ENCODE measurements at regions not wholly inside any gene's neighbourhood (a gene's known extent, or its start where the extent isn't known, plus 50 kb on each side); places are given as distances from the start of the nearest gene placed in this dataset.

DNA sequence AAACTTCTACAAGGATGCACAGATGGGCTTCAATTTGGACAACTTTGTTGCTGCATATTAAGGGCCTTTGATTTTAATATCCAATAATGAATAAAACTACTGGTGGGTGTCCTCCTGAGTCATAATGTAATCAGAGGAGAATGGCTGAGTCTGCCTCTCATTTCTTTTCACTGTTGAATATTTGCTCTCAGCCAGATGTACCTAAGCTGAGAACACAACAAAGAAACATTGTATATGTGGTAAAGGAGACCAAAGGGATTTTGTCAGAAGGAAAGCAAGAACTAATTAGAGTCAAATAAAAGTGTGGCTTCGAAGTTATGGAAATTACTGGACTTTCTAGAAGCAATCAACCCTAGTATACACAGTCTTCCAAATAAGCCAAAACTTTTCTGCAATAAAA lies 131.0 kb upstream of the BET1 start:
- TF ChIP-seq, protein P1, sequence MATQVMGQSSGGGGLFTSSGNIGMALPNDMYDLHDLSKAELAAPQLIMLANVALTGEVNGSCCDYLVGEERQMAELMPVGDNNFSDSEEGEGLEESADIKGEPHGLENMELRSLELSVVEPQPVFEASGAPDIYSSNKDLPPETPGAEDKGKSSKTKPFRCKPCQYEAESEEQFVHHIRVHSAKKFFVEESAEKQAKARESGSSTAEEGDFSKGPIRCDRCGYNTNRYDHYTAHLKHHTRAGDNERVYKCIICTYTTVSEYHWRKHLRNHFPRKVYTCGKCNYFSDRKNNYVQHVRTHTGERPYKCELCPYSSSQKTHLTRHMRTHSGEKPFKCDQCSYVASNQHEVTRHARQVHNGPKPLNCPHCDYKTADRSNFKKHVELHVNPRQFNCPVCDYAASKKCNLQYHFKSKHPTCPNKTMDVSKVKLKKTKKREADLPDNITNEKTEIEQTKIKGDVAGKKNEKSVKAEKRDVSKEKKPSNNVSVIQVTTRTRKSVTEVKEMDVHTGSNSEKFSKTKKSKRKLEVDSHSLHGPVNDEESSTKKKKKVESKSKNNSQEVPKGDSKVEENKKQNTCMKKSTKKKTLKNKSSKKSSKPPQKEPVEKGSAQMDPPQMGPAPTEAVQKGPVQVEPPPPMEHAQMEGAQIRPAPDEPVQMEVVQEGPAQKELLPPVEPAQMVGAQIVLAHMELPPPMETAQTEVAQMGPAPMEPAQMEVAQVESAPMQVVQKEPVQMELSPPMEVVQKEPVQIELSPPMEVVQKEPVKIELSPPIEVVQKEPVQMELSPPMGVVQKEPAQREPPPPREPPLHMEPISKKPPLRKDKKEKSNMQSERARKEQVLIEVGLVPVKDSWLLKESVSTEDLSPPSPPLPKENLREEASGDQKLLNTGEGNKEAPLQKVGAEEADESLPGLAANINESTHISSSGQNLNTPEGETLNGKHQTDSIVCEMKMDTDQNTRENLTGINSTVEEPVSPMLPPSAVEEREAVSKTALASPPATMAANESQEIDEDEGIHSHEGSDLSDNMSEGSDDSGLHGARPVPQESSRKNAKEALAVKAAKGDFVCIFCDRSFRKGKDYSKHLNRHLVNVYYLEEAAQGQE (IDR thresholded peaks at IDR 0.05; ENCODE audit: insufficient read depth in 1 of 2, low read depth in 2 of 2, low read length in 2 of 2): no peak
- TF ChIP-seq POLR2AphosphoS5 (IDR thresholded peaks at IDR 0.05; ENCODE audit: low read depth, low read length): no peak
- TF ChIP-seq SIN3A (IDR thresholded peaks at IDR 0.05; ENCODE audit: borderline replicate concordance, insufficient read depth, low read length): no peak
- no peak for TF ChIP-seq TAF1 (IDR thresholded peaks at IDR 0.05; ENCODE audit: borderline replicate concordance, insufficient read depth, low read length)
- TF ChIP-seq FOXP2 (optimal IDR thresholded peaks at IDR 0.05; ENCODE audit: borderline replicate concordance, extremely low read depth, extremely low read length, insufficient read depth): no peak

DNA sequence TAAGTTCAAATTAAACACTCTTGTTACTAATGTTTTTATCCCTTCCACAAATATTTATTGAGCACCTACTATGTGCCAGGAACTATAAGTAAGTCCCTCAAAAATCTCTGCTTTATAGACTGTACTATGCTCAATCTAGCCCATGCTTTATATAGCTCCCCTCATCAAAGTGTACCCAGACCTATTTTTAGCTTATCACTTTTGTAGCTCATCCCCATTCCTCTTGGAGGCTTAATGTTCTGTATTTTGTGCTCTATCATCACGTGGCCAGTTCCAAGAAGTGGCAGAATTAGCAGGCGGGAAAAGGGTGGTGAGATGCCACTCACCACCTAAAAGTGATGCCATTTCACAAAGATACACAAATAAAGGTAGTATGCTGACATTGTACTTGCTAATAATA lies 138.1 kb upstream of the BET1 start:
- TF ChIP-seq SIN3A (IDR thresholded peaks at IDR 0.05; ENCODE audit: borderline replicate concordance, insufficient read depth, low read length): no peak
- TF ChIP-seq POLR2AphosphoS5 (IDR thresholded peaks at IDR 0.05; ENCODE audit: low read depth, low read length): no peak
- no peak for TF ChIP-seq TAF1 (IDR thresholded peaks at IDR 0.05; ENCODE audit: borderline replicate concordance, insufficient read depth, low read length)
- TF ChIP-seq, protein P1 (IDR thresholded peaks at IDR 0.05; ENCODE audit: insufficient read depth in 1 of 2, low read depth in 2 of 2, low read length in 2 of 2): no peak
- TF ChIP-seq FOXP2 (optimal IDR thresholded peaks at IDR 0.05; ENCODE audit: borderline replicate concordance, extremely low read depth, extremely low read length, insufficient read depth): no peak

DNA sequence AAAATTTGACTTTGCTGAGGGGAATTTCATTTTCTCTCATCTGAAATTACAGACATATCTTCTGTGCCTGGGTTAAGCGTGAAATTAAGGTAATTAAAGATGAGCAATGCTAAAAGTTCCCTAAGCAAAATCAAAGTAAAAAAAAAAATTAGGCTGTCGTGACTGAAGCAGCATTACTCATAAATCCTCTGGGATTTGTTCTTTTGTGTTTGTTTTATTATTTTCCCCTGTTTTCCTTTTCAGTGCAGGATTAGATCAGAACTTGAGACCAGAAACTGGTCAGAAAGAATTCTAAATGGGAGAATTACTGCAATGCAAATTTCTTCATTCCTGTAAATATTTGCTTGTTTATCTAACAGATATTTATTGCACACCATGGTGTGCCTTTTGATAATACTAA lies 141.4 kb upstream of the BET1 start:
- TF ChIP-seq, protein P1 (IDR thresholded peaks at IDR 0.05; ENCODE audit: insufficient read depth in 1 of 2, low read depth in 2 of 2, low read length in 2 of 2): no peak
- TF ChIP-seq TAF1 (IDR thresholded peaks at IDR 0.05; ENCODE audit: borderline replicate concordance, insufficient read depth, low read length): no peak
- TF ChIP-seq SIN3A (IDR thresholded peaks at IDR 0.05; ENCODE audit: borderline replicate concordance, insufficient read depth, low read length): no peak
- no peak for TF ChIP-seq POLR2AphosphoS5 (IDR thresholded peaks at IDR 0.05; ENCODE audit: low read depth, low read length)
- TF ChIP-seq FOXP2 (optimal IDR thresholded peaks at IDR 0.05; ENCODE audit: borderline replicate concordance, extremely low read depth, extremely low read length, insufficient read depth): no peak

DNA sequence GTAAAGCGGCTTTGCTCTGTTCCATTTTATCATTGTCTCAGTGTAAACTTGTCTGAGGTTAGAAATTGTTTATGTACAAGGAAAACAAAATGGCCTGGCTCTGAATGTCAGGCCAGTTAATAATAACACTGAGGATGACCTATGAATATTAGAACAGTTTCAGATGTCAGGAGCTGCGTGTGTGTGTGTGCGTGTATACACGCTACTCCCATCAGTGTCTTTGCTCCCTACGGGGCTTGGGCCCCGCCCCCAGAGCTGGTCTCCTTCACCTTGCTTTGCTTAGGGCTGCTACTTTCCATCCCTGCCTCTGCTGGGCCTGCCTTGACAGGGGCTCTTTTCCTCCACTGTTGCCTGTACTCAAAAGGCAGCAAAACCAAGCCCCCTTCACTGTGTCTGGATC lies 142.3 kb upstream of the BET1 start:
- no peak for TF ChIP-seq TAF1 (IDR thresholded peaks at IDR 0.05; ENCODE audit: borderline replicate concordance, insufficient read depth, low read length)
- TF ChIP-seq FOXP2 (optimal IDR thresholded peaks at IDR 0.05; ENCODE audit: borderline replicate concordance, extremely low read depth, extremely low read length, insufficient read depth): peak; percentile 49

DNA sequence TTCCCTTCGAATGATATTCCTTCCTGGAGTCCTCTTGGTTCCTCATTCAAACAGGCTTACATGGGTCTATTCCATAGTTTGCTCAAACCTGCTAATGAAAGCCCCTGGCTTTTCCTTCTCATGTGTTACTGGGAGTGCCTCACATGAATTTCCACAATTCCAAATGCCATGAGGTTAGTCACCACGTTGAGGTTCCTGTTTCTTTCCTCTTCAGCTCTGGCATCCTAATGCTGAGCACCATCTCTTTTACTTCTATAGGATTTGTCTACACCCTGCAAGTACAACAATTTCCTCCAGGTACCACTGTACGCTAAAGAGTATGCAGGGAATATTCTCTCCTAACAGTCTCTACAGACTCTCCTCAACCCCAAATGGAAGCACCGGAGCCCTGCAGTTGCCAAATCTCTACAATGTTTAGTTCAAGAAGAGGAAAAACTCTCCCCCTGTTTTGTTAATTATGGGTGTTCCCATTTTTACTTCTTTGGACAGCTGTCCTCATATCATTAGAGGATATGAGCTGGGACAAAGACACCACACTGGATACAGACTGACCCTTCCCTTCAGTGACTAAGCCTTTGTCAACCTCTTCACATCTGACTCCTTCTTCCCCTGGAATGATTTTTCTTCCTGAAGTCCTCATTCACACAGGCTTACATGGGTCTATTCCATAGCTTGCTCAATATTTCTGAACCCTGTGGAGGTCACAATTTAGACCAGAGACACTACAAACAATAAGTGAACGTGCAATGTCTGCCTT lies 145.8 kb upstream of the BET1 start:
- TF ChIP-seq SIN3A (IDR thresholded peaks at IDR 0.05; ENCODE audit: borderline replicate concordance, insufficient read depth, low read length): no peak
- TF ChIP-seq FOXP2 (optimal IDR thresholded peaks at IDR 0.05; ENCODE audit: borderline replicate concordance, extremely low read depth, extremely low read length, insufficient read depth): no peak
- TF ChIP-seq, protein P1 (IDR thresholded peaks at IDR 0.05; ENCODE audit: insufficient read depth in 1 of 2, low read depth in 2 of 2, low read length in 2 of 2): no peak
- TF ChIP-seq POLR2AphosphoS5 (IDR thresholded peaks at IDR 0.05; ENCODE audit: low read depth, low read length): no peak
- TF ChIP-seq TAF1 (IDR thresholded peaks at IDR 0.05; ENCODE audit: borderline replicate concordance, insufficient read depth, low read length): no peak

All from PFSK-1 (cell line).